H1 (cell line): ENCODE measurements at regions not wholly inside any gene's neighbourhood (a gene's known extent, or its start where the extent isn't known, plus 50 kb on each side); places are given as distances from the start of the nearest gene placed in this dataset.

Experiments
- CTCF ChIA-PET: fragments of 300-600 bp; sonication (Branson Sonifier 250); formaldehyde crosslinking; loops from one replicate; lab custom pipeline; 2021; ENCODE audit not compliant: partially characterized antibody; lab: Charles Lee
- POLR2A ChIA-PET: fragments of 300-600 bp; sonication (Branson Sonifier 250); formaldehyde crosslinking; loops from one replicate; lab custom pipeline; 2021; ENCODE audit warnings: inconsistent platforms; ENCODE audit not compliant: partially characterized antibody; lab: Charles Lee
- DNase-seq, 2 experiments: peaks; one replicate each; pipeline versions ENCODE4 v3.0.0 to v3.0.0-alpha.2; 2010 to 2022; ENCODE audit warnings: low spot score in 2 of 2, low read depth in 1 of 2, mixed read lengths in 1 of 2
- FAIRE-seq: peaks from 2 replicates; lab custom pipeline; 2011; peaks lifted over from hg19 to GRCh38; lab: Jason Lieb, UNC
- H2AFZ ChIP-seq: 2 replicates; pipeline ENCODE4 v1.8.1; 2012; ENCODE audit warnings: low read length, inconsistent platforms
- H2AK5ac ChIP-seq: 2 replicates; pipeline ENCODE4 v1.6.1; 2013; ENCODE audit warnings: low read depth, low read length
- H2BK120ac ChIP-seq: replicated peaks from 2 replicates; pipeline ENCODE3; 2013; ENCODE audit warnings: low read depth, low read length, inconsistent platforms
- H2BK12ac ChIP-seq: 2 replicates; pipeline ENCODE4 v1.6.1; 2013; ENCODE audit warnings: low read depth, low read length
- H2BK15ac ChIP-seq: 2 replicates; pipeline ENCODE4 v1.6.1; 2013; ENCODE audit warnings: low read length
- H2BK20ac ChIP-seq: 2 replicates; pipeline ENCODE4 v1.6.1; 2013; ENCODE audit warnings: low read length
- H2BK5ac ChIP-seq: 2 replicates; pipeline ENCODE4 v1.6.1; 2013; ENCODE audit warnings: low read depth, low read length
- H3K14ac ChIP-seq: 2 replicates; pipeline ENCODE4 v1.6.1; 2013; ENCODE audit warnings: inconsistent platforms; ENCODE audit not compliant: insufficient read length
- H3K18ac ChIP-seq: 2 replicates; pipeline ENCODE4 v1.6.1; 2013; ENCODE audit warnings: low read length; ENCODE audit errors: extremely low read depth
- H3K23ac ChIP-seq: 2 replicates; pipeline ENCODE4 v1.6.1; 2013; ENCODE audit warnings: inconsistent platforms; ENCODE audit not compliant: insufficient read length
- H3K23me2 ChIP-seq: 2 replicates; pipeline ENCODE4 v1.6.1; 2013; ENCODE audit warnings: low read depth, low read length
- H3K27ac ChIP-seq: 2 replicates; pipeline ENCODE4 v1.6.1; 2011; ENCODE audit warnings: low read depth, low read length, inconsistent platforms
- H3K27me3 ChIP-seq, 4 experiments: replicated peaks in 1 of 4; 1 replicate in 1 of 4; 2 replicates in 3 of 4; pipeline versions ENCODE4 v1.6.1 to v1.8.1; 2011 to 2013; ENCODE audit warnings: low read length in 3 of 4, mild to moderate bottlenecking in 3 of 4, inconsistent platforms in 2 of 4, mixed read lengths in 2 of 4, moderate library complexity in 1 of 4; ENCODE audit not compliant: control insufficient read depth in 3 of 4, insufficient read depth in 3 of 4; ENCODE audit errors: extremely low read depth in 1 of 4
- H3K36me3 ChIP-seq, 4 experiments: 2 replicates each; pipeline versions ENCODE4 v1.6.1 to v1.8.1; 2011 to 2013; ENCODE audit warnings: mild to moderate bottlenecking in 4 of 4, low read length in 3 of 4, moderate library complexity in 2 of 4, control low read depth in 1 of 4, inconsistent platforms in 1 of 4; ENCODE audit not compliant: insufficient read depth in 4 of 4, control insufficient read depth in 2 of 4
- H3K4ac ChIP-seq: replicated peaks from 2 replicates; pipeline ENCODE3; 2013; ENCODE audit warnings: low read length, low read depth, mixed read lengths, inconsistent platforms; ENCODE audit not compliant: insufficient read length
- H3K4me1 ChIP-seq, 4 experiments: replicated peaks in 1 of 4; 1 replicate in 1 of 4; 2 replicates in 3 of 4; pipeline versions ENCODE4 v1.6.1 to v1.8.1; 2011 to 2013; ENCODE audit warnings: low read length in 3 of 4, inconsistent platforms in 2 of 4, mixed read lengths in 1 of 4; ENCODE audit not compliant: insufficient read depth in 4 of 4, control insufficient read depth in 3 of 4
- H3K4me2 ChIP-seq, 2 experiments: 2 replicates each; pipeline versions ENCODE4 v1.6.1 to v1.8.1; 2011 to 2013; ENCODE audit warnings: low read depth in 2 of 2, low read length in 2 of 2, control low read depth in 1 of 2, inconsistent platforms in 1 of 2, mild to moderate bottlenecking in 1 of 2; ENCODE audit not compliant: insufficient read depth in 1 of 2
- H3K4me3 ChIP-seq, 4 experiments: fragments of 200-600, 300-600 bp in 1 of 4; sonication (generic), shearing (Covaris generic), sonication (Bioruptor Twin) in 1 of 4; 2 replicates each; pipeline versions ENCODE4 v1.5.1 to v1.8.1; 2011 to 2016; ENCODE audit warnings: low read length in 4 of 4, low read depth in 3 of 4, control low read depth in 2 of 4, inconsistent platforms in 2 of 4, mild to moderate bottlenecking in 2 of 4, mixed read lengths in 1 of 4, moderate library complexity in 1 of 4; ENCODE audit not compliant: insufficient read depth in 2 of 4; ENCODE audit errors: extremely low read depth in 1 of 4
- H3K56ac ChIP-seq: replicated peaks from 2 replicates; pipeline ENCODE3; 2013; ENCODE audit warnings: low read depth, mild to moderate bottlenecking, mixed read lengths, low read length, inconsistent platforms; ENCODE audit not compliant: insufficient read length
- H3K79me1 ChIP-seq: 2 replicates; pipeline ENCODE4 v1.6.1; 2013; ENCODE audit warnings: low read depth, low read length, control low read depth
- H3K79me2 ChIP-seq, 2 experiments: 2 replicates each; pipeline versions ENCODE4 v1.6.1 to v1.8.1; 2012 to 2013; ENCODE audit warnings: low read length in 2 of 2, mild to moderate bottlenecking in 2 of 2, inconsistent platforms in 1 of 2; ENCODE audit not compliant: insufficient read depth in 2 of 2, control insufficient read depth in 1 of 2
- H3K9ac ChIP-seq, 4 experiments: replicated peaks in 1 of 4; 1 replicate in 1 of 4; 2 replicates in 3 of 4; pipeline versions ENCODE4 v1.6.1 to v1.8.1; 2011 to 2013; ENCODE audit warnings: low read depth in 3 of 4, low read length in 3 of 4, control low read depth in 2 of 4, mild to moderate bottlenecking in 2 of 4, moderate library complexity in 2 of 4, inconsistent platforms in 1 of 4; ENCODE audit errors: extremely low read depth in 1 of 4
- H3K9me3 ChIP-seq, 2 experiments: 2 replicates each; pipeline versions ENCODE4 v1.6.1 to v1.8.1; 2012 to 2013; ENCODE audit warnings: mild to moderate bottlenecking in 2 of 2, moderate library complexity in 2 of 2, control low read depth in 1 of 2, inconsistent platforms in 1 of 2, low read depth in 1 of 2, low read length in 1 of 2, mixed read lengths in 1 of 2; ENCODE audit not compliant: insufficient read depth in 2 of 2
- H4K20me1 ChIP-seq, 2 experiments: replicated peaks in 1 of 2; 2 replicates each; pipeline versions ENCODE3 to v1.8.1; 2011 to 2013; ENCODE audit warnings: inconsistent platforms in 2 of 2, low read length in 2 of 2, mild to moderate bottlenecking in 1 of 2; ENCODE audit not compliant: insufficient read depth in 2 of 2, control insufficient read depth in 1 of 2
- H4K5ac ChIP-seq: 2 replicates; pipeline ENCODE4 v1.6.1; 2013; ENCODE audit warnings: low read length, low read depth, mixed read lengths, inconsistent platforms; ENCODE audit not compliant: insufficient read length
- H4K8ac ChIP-seq: 2 replicates; pipeline ENCODE4 v1.8.0; 2013; ENCODE audit warnings: mild to moderate bottlenecking, moderate library complexity, low read length, inconsistent platforms; ENCODE audit not compliant: insufficient read depth; ENCODE audit errors: extremely low read depth
- H4K91ac ChIP-seq: replicated peaks from 2 replicates; pipeline ENCODE3; 2013; ENCODE audit warnings: low read length, mixed read lengths, inconsistent platforms; ENCODE audit not compliant: insufficient read length
- BCL11A ChIP-seq, 2 experiments: IDR thresholded peaks; one replicate each; pipeline ENCODE4 v1.6.1; 2011; ENCODE audit warnings: low read depth in 2 of 2, low read length in 2 of 2, mild to moderate bottlenecking in 2 of 2
- KDM4A ChIP-seq: IDR thresholded peaks from one replicate; pipeline ENCODE4 v1.7.1; 2012; ENCODE audit warnings: low read depth, mild to moderate bottlenecking, moderate library complexity, low read length, inconsistent platforms; ENCODE audit not compliant: severe bottlenecking
- KDM5A ChIP-seq: fragments of 200-600 bp; IDR thresholded peaks from 2 replicates; pipeline ENCODE4 v1.7.1; 2012; ENCODE audit warnings: mild to moderate bottlenecking, low read length, inconsistent platforms, mixed read lengths
- POLR2A ChIP-seq, 2 experiments: IDR thresholded peaks; 1 replicate in 1 of 2; 2 replicates in 1 of 2; pipeline ENCODE4 v1.6.1; 2011; ENCODE audit warnings: low read depth in 2 of 2, low read length in 2 of 2, mild to moderate bottlenecking in 2 of 2; ENCODE audit errors: control extremely low read depth in 1 of 2
- RBBP5 ChIP-seq: IDR thresholded peaks from 2 replicates; pipeline ENCODE4 v1.7.1; 2012; ENCODE audit warnings: low read depth, mild to moderate bottlenecking, inconsistent platforms, low read length, moderate library complexity, borderline replicate concordance
- SP2 ChIP-seq: IDR thresholded peaks from 2 replicates; pipeline ENCODE4 v1.6.1; 2012; ENCODE audit warnings: mild to moderate bottlenecking, low read length, inconsistent platforms
- WGBS, 2 experiments: shearing (Covaris generic) in 1 of 2; methylation state at CpG; one replicate each; pipeline versions ENCODE4 v1.1.6 to v1.1.7; 2013 to 2015; ENCODE audit warnings: low lambda C conversion rate in 2 of 2, mixed read lengths in 2 of 2, inconsistent platforms in 1 of 2, low coverage in 1 of 2, missing lambda C conversion rate in 1 of 2; ENCODE audit not compliant: insufficient replicate concordance in 2 of 2, insufficient coverage in 1 of 2, insufficient read length in 1 of 2; ENCODE audit errors: extremely low coverage in 1 of 2, missing lambda C conversion rate in 1 of 2; 5-methylcytosine and 5-hydroxymethylcytosine counted together
- TF ChIP-seq, protein P1 (sequence below): IDR thresholded peaks from 2 replicates; pipeline ENCODE4 v1.6.1; 2012; ENCODE audit warnings: inconsistent platforms

- H2BK20ac ChIP-seq = no peak overlapping the region
- H3K79me2 ChIP-seq = no peaks in the 10 kb centered on the region
- H4K20me1 ChIP-seq = no peaks in the 10 kb centered on the region
- FAIRE-seq (no peak), DNase-seq (no peak)
- H3K36me3 ChIP-seq = no peaks in the 10 kb centered on the region
- H3K4me3 ChIP-seq = no peak overlapping the region
- H3K27me3 ChIP-seq = no peaks in the 10 kb centered on the region
- H4K5ac ChIP-seq = no peak overlapping the region
- H3K56ac ChIP-seq = no peak overlapping the region
- no peak overlapping the region for H2BK120ac ChIP-seq
- H2BK12ac ChIP-seq = no peak overlapping the region
- CTCF ChIA-PET = interaction anchor here (0.9 kb wide), 1 partner anchor 52 kb away, joined by 3 read pairs; no protein-coding TSS in a partner anchor
- no peaks in the 10 kb centered on the region for H3K79me1 ChIP-seq
- WGBS, 2 experiments = 84% methylated on average over 2 of the region's 2 CpGs; no CpG with 5 or more reads in 1 of the 2 experiments
- no peak overlapping the region for H3K14ac ChIP-seq
- no peak overlapping the region for H2AFZ ChIP-seq
- no peak overlapping the region for H2BK5ac ChIP-seq
- H3K4me1 ChIP-seq = no peaks in the 10 kb centered on the region
- no peak overlapping the region for H3K4ac ChIP-seq
- H2BK15ac ChIP-seq = no peak overlapping the region
- no peak overlapping the region for H3K4me2 ChIP-seq
- H4K8ac ChIP-seq = no peak overlapping the region
- no peak overlapping the region for H3K9ac ChIP-seq
- H3K23ac ChIP-seq = no peak overlapping the region
- no peak overlapping the region for H4K91ac ChIP-seq
- peaks cover 13 to 15% of the 10 kb centered on the region in 2 experiments for H3K9me3 ChIP-seq
- POLR2A ChIA-PET = no interaction called here
- no peak overlapping the region for H2AK5ac ChIP-seq
- H3K27ac ChIP-seq = no peak overlapping the region
- H3K18ac ChIP-seq = no peak overlapping the region
- no peaks in the 10 kb centered on the region for H3K23me2 ChIP-seq
- TF ChIP-seq POLR2A (IDR thresholded peaks at IDR 0.05; ENCODE audit: control extremely low read depth in 1 of 2, low read depth in 2 of 2, low read length in 2 of 2) (no peak), BCL11A (IDR thresholded peaks at IDR 0.05; ENCODE audit: low read depth in 2 of 2, low read length in 2 of 2) (no peak), KDM4A (no peak), SP2 (no peak), RBBP5 (no peak), KDM5A (no peak)
- TF ChIP-seq, protein P1, sequence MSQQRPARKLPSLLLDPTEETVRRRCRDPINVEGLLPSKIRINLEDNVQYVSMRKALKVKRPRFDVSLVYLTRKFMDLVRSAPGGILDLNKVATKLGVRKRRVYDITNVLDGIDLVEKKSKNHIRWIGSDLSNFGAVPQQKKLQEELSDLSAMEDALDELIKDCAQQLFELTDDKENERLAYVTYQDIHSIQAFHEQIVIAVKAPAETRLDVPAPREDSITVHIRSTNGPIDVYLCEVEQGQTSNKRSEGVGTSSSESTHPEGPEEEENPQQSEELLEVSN = no peak
Measured at GRCh38 chr6:126650931-126651330, 311.0 kb downstream of the CENPW start.
